ENCODE measurements at regions not wholly inside any gene's neighbourhood (a gene's known extent, or its start where the extent isn't known, plus 50 kb on each side); places are given as distances from the start of the nearest gene placed in this dataset.
"Not testable (repeated sequence)": the region's sequence is repeated elsewhere in the genome, so short reads cannot be mapped to it uniquely, and the experiment has no call there.

DNA sequence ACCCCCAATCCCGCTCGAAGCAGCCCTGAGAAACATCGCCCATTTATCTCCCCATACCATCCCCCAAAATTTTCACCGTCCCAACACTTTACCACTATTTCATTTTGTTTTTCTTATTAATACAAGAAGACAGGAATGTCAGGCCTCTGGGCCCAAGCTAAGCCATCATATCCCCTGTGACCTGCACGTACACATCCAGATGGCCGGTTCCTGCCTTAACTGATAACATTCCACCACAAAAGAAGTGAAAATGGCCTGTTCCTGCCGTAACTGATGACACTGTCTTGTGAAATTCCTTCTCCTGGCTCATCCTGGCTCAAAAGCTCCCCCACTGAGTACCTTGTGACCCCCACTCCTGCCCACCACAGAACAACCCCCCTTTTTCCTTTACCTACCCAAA, 129.8 kb upstream of the ATXN1 start:
- BruUV-seq (replicated peaks); H3K9me1 ChIP-seq (ENCODE audit: control insufficient read depth, insufficient read depth, low read length); H4K20me1 ChIP-seq (replicated peaks; ENCODE audit: control insufficient read depth, insufficient read depth, low read length); intact Hi-C loops (cut with micrococcal nuclease); H3K36me3 ChIP-seq (ENCODE audit: control insufficient read depth, insufficient read depth, low read length); FAIRE-seq; POLR2A ChIA-PET; H3K4me1 ChIP-seq (replicated peaks in 1 of 2; ENCODE audit: control insufficient read depth in 2 of 2, insufficient read depth in 2 of 2, low read length in 2 of 2); H3K9ac ChIP-seq (ENCODE audit: insufficient read depth in 1 of 2, low read depth in 2 of 2, low read length in 2 of 2); in situ Hi-C loops (cut with MboI); H3K79me2 ChIP-seq (ENCODE audit: control insufficient read depth, insufficient read depth, low read length); H3K4me3 ChIP-seq; ATAC-seq; H3K9me3 ChIP-seq (replicated peaks; ENCODE audit: control insufficient read depth, insufficient read depth, low read depth, low read length); H3K27me3 ChIP-seq (ENCODE audit: control insufficient read depth in 2 of 2, insufficient read depth in 2 of 2, low read length in 2 of 2); CTCF ChIA-PET (ENCODE audit: low intra/inter-chr PET ratio); H3K27ac ChIP-seq (ENCODE audit: extremely low read depth, low read depth, low read length); DNase-seq (ENCODE audit: extremely low read depth in 1 of 4, low spot score in 3 of 4); H3K4me2 ChIP-seq (ENCODE audit: insufficient read depth, low read length); TF ChIP-seq TEAD4 (CRISPR knock-in tag; IDR thresholded peaks at IDR 0.05; ENCODE audit: borderline replicate concordance): not testable (repeated sequence)
- H2AFZ ChIP-seq (ENCODE audit: low read depth, low read length): peak overlapping the region; percentile 80
- peak; percentile 58; the same call in 1 of the 2 replicates for TF ChIP-seq ZNF212 (CRISPR knock-in tag; IDR thresholded peaks at IDR 0.05)
- TF ChIP-seq MAZ (CRISPR knock-in tag; conservative IDR thresholded peaks at IDR 0.05 in 1 of 2, IDR thresholded peaks at IDR 0.05 in 1 of 2): 0 out of 4 replicates have a peak, but pooled peaks of 1 of the 2 experiments have one; percentile 25
- 0 out of 2 replicates have a peak, but pooled peaks have one; percentile 26 for TF ChIP-seq ZNF79 (CRISPR knock-in tag; IDR thresholded peaks at IDR 0.05; ENCODE audit: low read depth)
- TF ChIP-seq TAL1 (IDR thresholded peaks at IDR 0.05): peak; percentile 11; the same call in 1 of the 2 replicates
- TF ChIP-seq ARID1B (IDR thresholded peaks at IDR 0.05): peak; percentile 55
- peak; percentile 32; the same call in 1 of the 2 replicates for TF ChIP-seq TEAD4 (IDR thresholded peaks at IDR 0.05; ENCODE audit: low read length)
- TF ChIP-seq ZNF589 (CRISPR knock-in tag; IDR thresholded peaks at IDR 0.05; ENCODE audit: low read depth): peak; percentile 44; the same call in 1 of the 2 replicates
- TF ChIP-seq, protein P1, sequence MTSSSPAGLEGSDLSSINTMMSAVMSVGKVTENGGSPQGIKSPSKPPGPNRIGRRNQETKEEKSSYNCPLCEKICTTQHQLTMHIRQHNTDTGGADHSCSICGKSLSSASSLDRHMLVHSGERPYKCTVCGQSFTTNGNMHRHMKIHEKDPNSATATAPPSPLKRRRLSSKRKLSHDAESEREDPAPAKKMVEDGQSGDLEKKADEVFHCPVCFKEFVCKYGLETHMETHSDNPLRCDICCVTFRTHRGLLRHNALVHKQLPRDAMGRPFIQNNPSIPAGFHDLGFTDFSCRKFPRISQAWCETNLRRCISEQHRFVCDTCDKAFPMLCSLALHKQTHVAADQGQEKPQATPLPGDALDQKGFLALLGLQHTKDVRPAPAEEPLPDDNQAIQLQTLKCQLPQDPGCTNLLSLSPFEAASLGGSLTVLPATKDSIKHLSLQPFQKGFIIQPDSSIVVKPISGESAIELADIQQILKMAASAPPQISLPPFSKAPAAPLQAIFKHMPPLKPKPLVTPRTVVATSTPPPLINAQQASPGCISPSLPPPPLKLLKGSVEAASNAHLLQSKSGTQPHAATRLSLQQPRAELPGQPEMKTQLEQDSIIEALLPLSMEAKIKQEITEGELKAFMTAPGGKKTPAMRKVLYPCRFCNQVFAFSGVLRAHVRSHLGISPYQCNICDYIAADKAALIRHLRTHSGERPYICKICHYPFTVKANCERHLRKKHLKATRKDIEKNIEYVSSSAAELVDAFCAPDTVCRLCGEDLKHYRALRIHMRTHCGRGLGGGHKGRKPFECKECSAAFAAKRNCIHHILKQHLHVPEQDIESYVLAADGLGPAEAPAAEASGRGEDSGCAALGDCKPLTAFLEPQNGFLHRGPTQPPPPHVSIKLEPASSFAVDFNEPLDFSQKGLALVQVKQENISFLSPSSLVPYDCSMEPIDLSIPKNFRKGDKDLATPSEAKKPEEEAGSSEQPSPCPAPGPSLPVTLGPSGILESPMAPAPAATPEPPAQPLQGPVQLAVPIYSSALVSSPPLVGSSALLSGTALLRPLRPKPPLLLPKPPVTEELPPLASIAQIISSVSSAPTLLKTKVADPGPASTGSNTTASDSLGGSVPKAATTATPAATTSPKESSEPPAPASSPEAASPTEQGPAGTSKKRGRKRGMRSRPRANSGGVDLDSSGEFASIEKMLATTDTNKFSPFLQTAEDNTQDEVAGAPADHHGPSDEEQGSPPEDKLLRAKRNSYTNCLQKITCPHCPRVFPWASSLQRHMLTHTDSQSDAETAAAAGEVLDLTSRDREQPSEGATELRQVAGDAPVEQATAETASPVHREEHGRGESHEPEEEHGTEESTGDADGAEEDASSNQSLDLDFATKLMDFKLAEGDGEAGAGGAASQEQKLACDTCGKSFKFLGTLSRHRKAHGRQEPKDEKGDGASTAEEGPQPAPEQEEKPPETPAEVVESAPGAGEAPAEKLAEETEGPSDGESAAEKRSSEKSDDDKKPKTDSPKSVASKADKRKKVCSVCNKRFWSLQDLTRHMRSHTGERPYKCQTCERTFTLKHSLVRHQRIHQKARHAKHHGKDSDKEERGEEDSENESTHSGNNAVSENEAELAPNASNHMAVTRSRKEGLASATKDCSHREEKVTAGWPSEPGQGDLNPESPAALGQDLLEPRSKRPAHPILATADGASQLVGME (CRISPR knock-in tag; IDR thresholded peaks at IDR 0.05): peak; percentile 59; the same call in 1 of the 2 replicates
- TF ChIP-seq CBFA2T3 (IDR thresholded peaks at IDR 0.05): peak; percentile 43; the same call in 1 of the 2 replicates
- peak; percentile 33; the same call in 1 of the 2 replicates for TF ChIP-seq TCF3 (CRISPR knock-in tag; IDR thresholded peaks at IDR 0.05)
- TF ChIP-seq ARNT (IDR thresholded peaks at IDR 0.05): peak; percentile 93 to 99; a peak in 3 of 4 replicates
- TF ChIP-seq, protein P2, sequence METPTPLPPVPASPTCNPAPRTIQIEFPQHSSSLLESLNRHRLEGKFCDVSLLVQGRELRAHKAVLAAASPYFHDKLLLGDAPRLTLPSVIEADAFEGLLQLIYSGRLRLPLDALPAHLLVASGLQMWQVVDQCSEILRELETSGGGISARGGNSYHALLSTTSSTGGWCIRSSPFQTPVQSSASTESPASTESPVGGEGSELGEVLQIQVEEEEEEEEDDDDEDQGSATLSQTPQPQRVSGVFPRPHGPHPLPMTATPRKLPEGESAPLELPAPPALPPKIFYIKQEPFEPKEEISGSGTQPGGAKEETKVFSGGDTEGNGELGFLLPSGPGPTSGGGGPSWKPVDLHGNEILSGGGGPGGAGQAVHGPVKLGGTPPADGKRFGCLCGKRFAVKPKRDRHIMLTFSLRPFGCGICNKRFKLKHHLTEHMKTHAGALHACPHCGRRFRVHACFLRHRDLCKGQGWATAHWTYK (CRISPR knock-in tag; IDR thresholded peaks at IDR 0.05): 0 out of 2 replicates have a peak, but pooled peaks have one; percentile 32
- TF ChIP-seq TEAD1 (CRISPR knock-in tag; IDR thresholded peaks at IDR 0.05): 0 out of 4 replicates have a peak, but pooled peaks of 1 of the 2 experiments have one; percentile 44
- peak; percentile 15; the same call in 1 of the 2 replicates for TF ChIP-seq CTBP1 (IDR thresholded peaks at IDR 0.05; ENCODE audit: borderline replicate concordance)
- 0 out of 2 replicates have a peak, but pooled peaks have one; percentile 27 for TF ChIP-seq BCL6 (CRISPR knock-in tag; IDR thresholded peaks at IDR 0.05)
- WGBS (ENCODE audit: insufficient coverage, low coverage, missing lambda C conversion rate): 14% methylated on average over 7 of the region's 7 CpGs

Measured in K562 (cell line).